Testis (tissue), 2 donors: ENCODE measurements at regions not wholly inside any gene's neighbourhood (a gene's known extent, or its start where the extent isn't known, plus 50 kb on each side); places are given as distances from the start of the nearest gene placed in this dataset.

ENCODE experiments used
- DNase-seq: peaks from one replicate; pipeline ENCODE4 v3.0.0-alpha.2; 2019
- H3K27ac ChIP-seq, 2 donors: fragments of 200-600 bp; sonication (generic); one replicate each; pipeline ENCODE4 v1.5.1; 2019
- H3K27me3 ChIP-seq: fragments of 200-600 bp; sonication (generic); one replicate; pipeline ENCODE4 v1.5.1; 2019
- H3K36me3 ChIP-seq: fragments of 200-600 bp; sonication (generic); one replicate; pipeline ENCODE4 v1.5.1; 2017; ENCODE audit warnings: low read depth; ENCODE audit errors: missing control alignments
- H3K4me1 ChIP-seq: fragments of 200-600 bp; sonication (generic); one replicate; pipeline ENCODE4 v1.5.1; 2019
- H3K4me3 ChIP-seq, 2 donors: fragments of 200-600 bp; sonication (generic); one replicate each; pipeline ENCODE4 v1.5.1; 2017 to 2019
- H3K9me3 ChIP-seq: fragments of 200-600 bp; sonication (generic); one replicate; pipeline ENCODE4 v1.5.1; 2017
- POLR2A ChIP-seq: fragments of 450-650 bp; IDR thresholded peaks from one replicate; pipeline ENCODE4 v1.6.1; 2017; ENCODE audit warnings: antibody characterized with exemption, mild to moderate bottlenecking, moderate library complexity
- WGBS, 2 donors: methylation state at CpG; one replicate each; pipeline ENCODE4 v1.1.5; 2018; 5-methylcytosine and 5-hydroxymethylcytosine counted together
- intact Hi-C: fragments of 100-400 bp; cut with DNase I; formaldehyde crosslinking; loops from one replicate; pipeline ENCODE4 v1.15.1; 2023; ENCODE audit warnings: low total_unique reads
- TF ChIP-seq, protein P1 (sequence below), 3 experiments: fragments of 450-650 bp in 2 of 3; fragments of 200-600 bp in 1 of 3; sonication (generic) in 1 of 3; IDR thresholded peaks; one replicate each; pipeline ENCODE4 v1.5.1; 2016 to 2019; ENCODE audit warnings: antibody characterized with exemption in 3 of 3, mild to moderate bottlenecking in 2 of 3, moderate library complexity in 1 of 3

DNA sequence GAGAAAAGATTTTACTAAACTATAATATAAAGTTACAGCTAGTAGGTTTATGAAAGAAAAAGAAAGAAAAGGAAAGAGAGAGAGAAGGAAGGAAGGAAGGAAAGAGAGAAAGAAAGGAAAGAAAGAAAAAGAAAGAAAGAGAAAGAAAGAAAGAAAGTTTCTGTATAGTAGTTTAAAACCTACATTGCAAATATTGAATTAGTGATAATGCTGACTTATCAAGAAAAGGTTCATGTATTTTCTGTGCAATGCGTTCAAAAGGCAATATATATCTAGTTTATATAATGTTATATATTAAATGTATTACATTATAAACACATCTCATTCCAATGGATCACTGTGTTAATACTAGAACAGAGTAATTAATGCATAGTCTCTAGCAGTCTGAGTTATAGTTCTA, 648.4 kb downstream of the ZBBX start:
- intact Hi-C loops: no loop called here
- WGBS, 2 donors: 81% methylated on average over 1 of the region's 1 CpG
- DNase-seq: no peak
- H3K4me1 ChIP-seq: no peaks in the 10 kb centered on the region
- no peak for TF ChIP-seq POLR2A
- TF ChIP-seq, protein P1, sequence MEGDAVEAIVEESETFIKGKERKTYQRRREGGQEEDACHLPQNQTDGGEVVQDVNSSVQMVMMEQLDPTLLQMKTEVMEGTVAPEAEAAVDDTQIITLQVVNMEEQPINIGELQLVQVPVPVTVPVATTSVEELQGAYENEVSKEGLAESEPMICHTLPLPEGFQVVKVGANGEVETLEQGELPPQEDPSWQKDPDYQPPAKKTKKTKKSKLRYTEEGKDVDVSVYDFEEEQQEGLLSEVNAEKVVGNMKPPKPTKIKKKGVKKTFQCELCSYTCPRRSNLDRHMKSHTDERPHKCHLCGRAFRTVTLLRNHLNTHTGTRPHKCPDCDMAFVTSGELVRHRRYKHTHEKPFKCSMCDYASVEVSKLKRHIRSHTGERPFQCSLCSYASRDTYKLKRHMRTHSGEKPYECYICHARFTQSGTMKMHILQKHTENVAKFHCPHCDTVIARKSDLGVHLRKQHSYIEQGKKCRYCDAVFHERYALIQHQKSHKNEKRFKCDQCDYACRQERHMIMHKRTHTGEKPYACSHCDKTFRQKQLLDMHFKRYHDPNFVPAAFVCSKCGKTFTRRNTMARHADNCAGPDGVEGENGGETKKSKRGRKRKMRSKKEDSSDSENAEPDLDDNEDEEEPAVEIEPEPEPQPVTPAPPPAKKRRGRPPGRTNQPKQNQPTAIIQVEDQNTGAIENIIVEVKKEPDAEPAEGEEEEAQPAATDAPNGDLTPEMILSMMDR (IDR thresholded peaks at IDR 0.05): no peak
- H3K36me3 ChIP-seq: no peaks in the 10 kb centered on the region
- no peak overlapping the region for H3K4me3 ChIP-seq
- H3K27me3 ChIP-seq: no peaks in the 10 kb centered on the region
- no peaks in the 10 kb centered on the region for H3K9me3 ChIP-seq
- no peak overlapping the region for H3K27ac ChIP-seq

DNA sequence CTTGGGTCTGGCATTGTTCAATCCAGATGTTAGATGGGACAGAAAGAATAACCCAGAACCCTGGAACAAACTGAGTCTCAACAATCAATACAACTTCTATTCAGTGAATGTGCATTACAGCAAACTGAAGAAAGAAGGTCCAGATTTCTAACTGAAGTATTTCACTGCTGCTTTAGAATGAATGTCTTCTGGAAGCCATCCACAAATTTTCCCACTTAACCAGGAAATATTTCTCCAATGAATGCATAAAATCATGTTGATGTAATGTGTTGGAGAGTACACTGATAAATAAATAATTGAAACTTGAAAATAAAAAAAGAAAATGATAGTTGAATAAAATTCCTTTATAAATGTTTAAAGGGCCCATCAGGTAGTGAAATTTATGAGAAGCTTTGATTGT, 658.6 kb downstream of the ZBBX start:
- no peaks in the 10 kb centered on the region for H3K27me3 ChIP-seq
- intact Hi-C loops: no loop called here
- H3K9me3 ChIP-seq: no peaks in the 10 kb centered on the region
- no peaks in the 10 kb centered on the region for H3K4me1 ChIP-seq
- no peak for DNase-seq
- no peaks in the 10 kb centered on the region for H3K36me3 ChIP-seq
- H3K27ac ChIP-seq: no peak overlapping the region
- TF ChIP-seq POLR2A: no peak
- TF ChIP-seq, protein P1 (IDR thresholded peaks at IDR 0.05): no peak
- no peak overlapping the region for H3K4me3 ChIP-seq

DNA sequence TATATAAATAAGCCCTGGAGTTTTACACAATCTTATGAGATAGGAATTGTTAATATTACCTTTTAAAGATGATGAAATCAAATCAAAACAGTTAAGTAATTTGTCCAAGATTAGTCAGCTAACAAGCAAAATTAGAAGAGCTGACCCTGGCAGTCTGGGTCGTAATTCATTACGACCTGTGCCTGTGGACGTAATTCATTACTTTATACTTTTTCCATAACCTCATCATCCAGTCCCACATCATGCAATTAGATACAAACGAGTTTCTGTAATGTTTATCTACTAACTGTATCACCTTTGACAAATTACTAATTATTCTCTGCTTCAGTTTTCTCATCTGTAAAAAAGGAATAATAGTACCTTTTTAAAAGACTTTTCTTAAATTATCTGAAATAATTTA, 665.9 kb downstream of the ZBBX start:
- H3K4me3 ChIP-seq: no peak overlapping the region
- no peak for DNase-seq
- intact Hi-C loops: no loop called here
- WGBS, 2 donors: 42 to 52% methylated on average over 4 of the region's 4 CpGs
- H3K9me3 ChIP-seq: no peaks in the 10 kb centered on the region
- TF ChIP-seq, protein P1 (IDR thresholded peaks at IDR 0.05): no peak
- TF ChIP-seq POLR2A: no peak
- no peak overlapping the region for H3K27ac ChIP-seq
- no peaks in the 10 kb centered on the region for H3K36me3 ChIP-seq
- no peaks in the 10 kb centered on the region for H3K27me3 ChIP-seq
- no peaks in the 10 kb centered on the region for H3K4me1 ChIP-seq

DNA sequence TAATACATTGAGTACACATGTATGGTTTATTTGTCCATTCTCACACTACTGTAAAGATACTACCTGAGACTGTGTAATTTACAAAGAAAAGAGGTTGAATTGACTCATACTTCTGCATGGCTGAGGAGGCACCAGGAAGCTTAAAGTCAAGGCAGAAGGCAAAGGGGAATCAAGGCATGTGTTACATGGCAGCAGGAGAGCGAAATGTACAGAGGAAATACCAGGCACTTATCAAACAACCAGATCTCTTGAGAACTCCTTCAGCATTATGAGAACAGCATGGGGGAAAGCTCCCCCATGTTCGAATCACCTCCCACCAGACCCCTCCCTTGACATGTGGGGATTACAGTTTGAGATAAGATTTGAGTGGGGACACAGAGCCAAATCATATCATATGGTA, 666.3 kb downstream of the ZBBX start:
- no peaks in the 10 kb centered on the region for H3K36me3 ChIP-seq
- no peak overlapping the region for H3K27ac ChIP-seq
- no peak overlapping the region for H3K4me3 ChIP-seq
- TF ChIP-seq, protein P1 (IDR thresholded peaks at IDR 0.05): no peak
- no peak for TF ChIP-seq POLR2A
- H3K4me1 ChIP-seq: no peaks in the 10 kb centered on the region
- 57 to 85% methylated on average over 2 of the region's 2 CpGs for WGBS, 2 donors
- intact Hi-C loops: no loop called here
- no peaks in the 10 kb centered on the region for H3K27me3 ChIP-seq
- H3K9me3 ChIP-seq: no peaks in the 10 kb centered on the region
- DNase-seq: no peak

DNA sequence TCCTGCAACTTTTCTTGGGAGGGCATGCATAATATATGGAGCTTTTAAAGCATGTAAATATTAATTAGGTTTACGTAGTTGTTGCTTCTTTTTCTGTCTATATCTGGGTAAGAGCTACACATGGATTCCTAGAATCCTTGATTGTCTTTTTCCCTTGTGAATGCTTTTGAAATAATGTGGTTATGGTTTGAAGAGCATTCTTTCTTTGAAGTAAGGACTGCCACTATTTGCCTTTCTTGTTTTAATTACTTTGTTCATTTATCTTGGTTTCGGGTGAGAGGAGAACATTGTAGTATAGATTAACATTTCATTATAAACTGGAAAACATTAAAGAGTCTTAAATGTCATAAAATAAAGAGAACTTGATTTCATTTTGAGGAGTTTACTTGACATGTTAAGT, 674.0 kb downstream of the ZBBX start:
- Histone ChIP-seq H3K4me1 (no peaks in the 10 kb centered on the region), H3K27ac (no peak overlapping the region), H3K27me3 (no peaks in the 10 kb centered on the region), H3K4me3 (no peak overlapping the region), H3K36me3 (no peaks in the 10 kb centered on the region), H3K9me3 (no peaks in the 10 kb centered on the region)
- TF ChIP-seq, protein P1 (IDR thresholded peaks at IDR 0.05): no peak
- TF ChIP-seq POLR2A: no peak
- intact Hi-C loops: no loop called here
- 57 to 68% methylated on average over 2 of the region's 2 CpGs for WGBS, 2 donors
- no peak for DNase-seq
